PFSK-1 (cell line): ENCODE measurements at regions not wholly inside any gene's neighbourhood (a gene's known extent, or its start where the extent isn't known, plus 50 kb on each side); places are given as distances from the start of the nearest gene placed in this dataset.

Source experiments
- FOXP2 ChIP-seq: optimal IDR thresholded peaks from 2 replicates; pipeline ENCODE3; 2011; ENCODE audit warnings: borderline replicate concordance, control low read depth, inconsistent platforms; ENCODE audit not compliant: insufficient read depth; ENCODE audit errors: extremely low read length, extremely low read depth
- POLR2AphosphoS5 ChIP-seq: IDR thresholded peaks from 2 replicates; pipeline ENCODE4 v1.6.1; 2012; ENCODE audit warnings: low read depth, mild to moderate bottlenecking, control low read depth, low read length, moderate library complexity
- REST ChIP-seq, 2 experiments: IDR thresholded peaks; 2 replicates each; pipeline versions ENCODE4 v1.6.1 to v1.8.0; 2011 to 2012; ENCODE audit warnings: low read depth in 2 of 2, low read length in 2 of 2, control low read depth in 1 of 2, inconsistent platforms in 1 of 2, mild to moderate bottlenecking in 1 of 2, moderate library complexity in 1 of 2; ENCODE audit not compliant: insufficient read depth in 1 of 2
- SIN3A ChIP-seq: IDR thresholded peaks from 2 replicates; pipeline ENCODE4 v1.6.1; 2012; ENCODE audit warnings: mild to moderate bottlenecking, low read length, moderate library complexity, borderline replicate concordance; ENCODE audit not compliant: insufficient read depth
- TAF1 ChIP-seq: IDR thresholded peaks from 2 replicates; pipeline ENCODE4 v1.6.1; 2012; ENCODE audit warnings: low read length, control low read depth, borderline replicate concordance; ENCODE audit not compliant: insufficient read depth

GRCh38 chr5:5572010-5572865 is 149.8 kb downstream of the ICE1 start:
- TF ChIP-seq FOXP2 (no peak), REST (IDR thresholded peaks at IDR 0.05; ENCODE audit: insufficient read depth in 1 of 2, low read depth in 2 of 2, low read length in 2 of 2) (no peak), SIN3A (no peak), TAF1 (no peak)

GRCh38 chr5:5570646-5571045 is 148.2 kb downstream of the ICE1 start:
- TF ChIP-seq POLR2AphosphoS5 = no peak
- no peak for TF ChIP-seq SIN3A
- no peak for TF ChIP-seq REST (IDR thresholded peaks at IDR 0.05; ENCODE audit: insufficient read depth in 1 of 2, low read depth in 2 of 2, low read length in 2 of 2)
- no peak for TF ChIP-seq TAF1
- no peak for TF ChIP-seq FOXP2

GRCh38 chr5:5564898-5565297 is 142.4 kb downstream of the ICE1 start:
- TF ChIP-seq SIN3A (no peak), FOXP2 (no peak), POLR2AphosphoS5 (no peak), TAF1 (no peak), REST (IDR thresholded peaks at IDR 0.05; ENCODE audit: insufficient read depth in 1 of 2, low read depth in 2 of 2, low read length in 2 of 2) (no peak)

- no peak for TF ChIP-seq FOXP2
- no peak for TF ChIP-seq REST (IDR thresholded peaks at IDR 0.05; ENCODE audit: insufficient read depth in 1 of 2, low read depth in 2 of 2, low read length in 2 of 2)
- TF ChIP-seq SIN3A = no peak
- TF ChIP-seq POLR2AphosphoS5 = no peak
Measured at GRCh38 chr5:5560016-5560415, 137.5 kb downstream of the ICE1 start.
